ENCODE measurements at regions not wholly inside any gene's neighbourhood (a gene's known extent, or its start where the extent isn't known, plus 50 kb on each side); places are given as distances from the start of the nearest gene placed in this dataset.

- H3K4me3 ChIP-seq: no peak overlapping the region
- no peaks in the 10 kb centered on the region for H3K4me1 ChIP-seq
- H3K9me3 ChIP-seq: no peaks in the 10 kb centered on the region
- no peak overlapping the region for H3K27ac ChIP-seq
- no peak for ATAC-seq
- no peak for TF ChIP-seq CTCF (IDR thresholded peaks at IDR 0.05)
- H3K27me3 ChIP-seq: peaks cover 0 to 39% of the 10 kb centered on the region in 2 donors
- DNase-seq: no peak
- intact Hi-C loops (cut with DNase I): no loop called here
- no peaks in the 10 kb centered on the region for H3K36me3 ChIP-seq
Measured at GRCh38 chr22:49179886-49180682, 647.6 kb downstream of the BRD1 start.

- H3K27me3 ChIP-seq: peaks cover 0 to 34% of the 10 kb centered on the region in 2 donors
- no peaks in the 10 kb centered on the region for H3K4me1 ChIP-seq
- no peak overlapping the region for H3K4me3 ChIP-seq
- no peak for ATAC-seq
- H3K9me3 ChIP-seq: no peaks in the 10 kb centered on the region
- intact Hi-C loops (cut with DNase I): no loop called here
- no peak overlapping the region for H3K27ac ChIP-seq
- H3K36me3 ChIP-seq: no peaks in the 10 kb centered on the region
- no peak for TF ChIP-seq CTCF (IDR thresholded peaks at IDR 0.05)
- no peak for DNase-seq
Measured at GRCh38 chr22:49179175-49179574, 648.5 kb downstream of the BRD1 start.

GRCh38 chr22:49178246-49179005 is 649.2 kb downstream of the BRD1 start:
- peak in 1 of 4 donors; percentile 68 for DNase-seq
- no peaks in the 10 kb centered on the region for H3K9me3 ChIP-seq
- no peak for ATAC-seq

GRCh38 chr22:49177666-49178065 is 650.0 kb downstream of the BRD1 start:
- H3K9me3 ChIP-seq: no peaks in the 10 kb centered on the region
- intact Hi-C loops (cut with DNase I): no loop called here
- no peak for ATAC-seq
- no peak overlapping the region for H3K27ac ChIP-seq
- no peaks in the 10 kb centered on the region for H3K36me3 ChIP-seq
- H3K4me1 ChIP-seq: no peaks in the 10 kb centered on the region
- no peak for DNase-seq
- no peak for TF ChIP-seq CTCF (IDR thresholded peaks at IDR 0.05)
- H3K4me3 ChIP-seq: no peak overlapping the region
- peaks cover 0 to 18% of the 10 kb centered on the region in 2 donors for H3K27me3 ChIP-seq

More at GRCh38 chr22:49178246-49179005, 649.2 kb downstream of the BRD1 start:
- Histone ChIP-seq H3K4me1 (no peaks in the 10 kb centered on the region), H3K4me3 (no peak overlapping the region), H3K27me3 (peaks cover 0 to 26% of the 10 kb centered on the region in 2 donors), H3K27ac (no peak overlapping the region), H3K36me3 (no peaks in the 10 kb centered on the region)
- intact Hi-C loops (cut with DNase I): no loop called here
- no peak for TF ChIP-seq CTCF (IDR thresholded peaks at IDR 0.05)

GRCh38 chr22:49176956-49177355 is 650.7 kb downstream of the BRD1 start:
- no peak overlapping the region for H3K27ac ChIP-seq
- no peak overlapping the region for H3K4me3 ChIP-seq
- H3K27me3 ChIP-seq: peaks cover 0 to 11% of the 10 kb centered on the region in 2 donors
- no peaks in the 10 kb centered on the region for H3K4me1 ChIP-seq
- no peaks in the 10 kb centered on the region for H3K9me3 ChIP-seq
- H3K36me3 ChIP-seq: no peaks in the 10 kb centered on the region
- intact Hi-C loops (cut with DNase I): no loop called here
- no peak for ATAC-seq
- DNase-seq: no peak
- TF ChIP-seq CTCF (IDR thresholded peaks at IDR 0.05): no peak

Measured in left lung (tissue), 4 donors.